ENCODE measurements at regions not wholly inside any gene's neighbourhood (a gene's known extent, or its start where the extent isn't known, plus 50 kb on each side); places are given as distances from the start of the nearest gene placed in this dataset.
"Not testable (repeated sequence)": the region's sequence is repeated elsewhere in the genome, so short reads cannot be mapped to it uniquely, and the experiment has no call there.

DNA sequence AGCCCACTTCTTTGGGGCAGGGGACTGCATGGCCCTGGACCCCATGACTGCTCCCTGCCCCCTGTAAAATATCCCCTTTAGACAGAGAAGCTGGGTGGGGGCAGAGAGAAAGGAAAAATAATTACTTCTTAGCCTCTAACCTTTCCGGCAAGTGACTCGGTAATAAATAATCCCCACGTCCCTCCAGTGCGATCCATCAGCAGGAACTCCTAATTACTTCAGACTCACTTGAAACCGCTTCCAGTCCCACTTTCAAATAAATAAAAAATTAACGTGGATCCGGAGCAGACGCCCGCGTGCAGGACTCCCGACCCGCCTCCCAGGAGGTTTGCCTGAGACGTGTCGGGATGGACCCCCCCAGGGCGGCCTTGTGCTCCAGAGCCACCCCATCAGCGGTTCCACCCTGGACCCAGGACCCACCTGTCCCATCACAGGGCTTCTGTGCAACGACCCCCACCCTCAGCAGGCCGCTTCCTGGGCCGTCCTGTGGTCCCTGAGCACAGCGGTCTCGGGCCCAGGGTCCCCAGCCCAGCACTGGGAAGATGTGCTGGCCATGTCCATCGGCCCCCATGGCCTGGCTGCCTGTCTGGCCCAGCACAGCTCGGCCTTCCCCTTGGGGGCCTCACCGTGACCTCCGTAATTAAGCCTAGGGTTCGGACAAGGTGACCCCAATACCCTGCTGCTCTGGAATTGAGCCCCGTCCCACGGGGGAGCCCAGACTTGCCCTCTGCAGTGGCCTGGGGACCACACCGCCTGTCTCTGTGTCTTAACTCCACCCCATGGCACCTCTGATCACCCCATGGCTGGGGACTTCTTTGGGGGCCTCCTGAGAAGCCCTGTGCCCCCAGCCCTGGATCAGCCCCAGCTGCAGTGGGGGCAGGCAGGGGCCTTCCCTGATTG is 108.0 kb downstream of the UNCX start:
- DNase-seq, result no peak

DNA sequence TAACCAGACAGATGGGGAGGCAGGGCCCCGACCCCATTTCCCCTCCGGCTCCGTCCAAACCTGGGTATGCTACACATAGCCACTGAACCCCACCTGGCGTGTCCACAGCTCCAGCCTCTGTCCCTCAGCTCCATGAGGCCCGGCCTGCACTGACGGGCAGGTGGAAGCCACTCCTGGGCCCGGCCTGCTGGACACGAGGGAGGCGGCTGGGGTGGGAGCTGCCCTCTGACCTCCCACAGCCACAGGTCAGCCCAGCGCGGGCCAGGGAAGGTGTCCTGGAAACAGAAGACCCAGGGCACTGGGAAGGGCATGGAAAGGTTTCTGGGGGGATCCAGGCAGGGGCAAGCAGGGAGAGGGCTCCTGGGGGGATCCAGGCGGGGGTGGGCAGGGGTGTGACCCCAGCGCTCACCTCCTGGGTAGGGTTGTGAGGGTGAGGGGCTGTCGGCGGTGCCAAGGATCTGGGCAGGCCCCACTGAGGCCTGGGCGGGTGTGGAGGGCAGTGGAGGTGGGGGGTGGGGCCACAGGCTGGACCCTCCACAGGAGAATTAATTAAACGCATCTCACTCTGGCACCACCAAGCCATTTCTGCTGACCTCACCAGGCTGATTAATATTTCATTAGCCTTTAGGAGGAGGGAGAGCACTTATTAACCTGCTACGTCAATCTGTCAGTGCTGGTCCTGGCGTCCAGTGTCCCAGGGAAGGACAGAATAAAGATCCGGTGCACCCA is 108.9 kb downstream of the UNCX start:
- no peak for DNase-seq

DNA sequence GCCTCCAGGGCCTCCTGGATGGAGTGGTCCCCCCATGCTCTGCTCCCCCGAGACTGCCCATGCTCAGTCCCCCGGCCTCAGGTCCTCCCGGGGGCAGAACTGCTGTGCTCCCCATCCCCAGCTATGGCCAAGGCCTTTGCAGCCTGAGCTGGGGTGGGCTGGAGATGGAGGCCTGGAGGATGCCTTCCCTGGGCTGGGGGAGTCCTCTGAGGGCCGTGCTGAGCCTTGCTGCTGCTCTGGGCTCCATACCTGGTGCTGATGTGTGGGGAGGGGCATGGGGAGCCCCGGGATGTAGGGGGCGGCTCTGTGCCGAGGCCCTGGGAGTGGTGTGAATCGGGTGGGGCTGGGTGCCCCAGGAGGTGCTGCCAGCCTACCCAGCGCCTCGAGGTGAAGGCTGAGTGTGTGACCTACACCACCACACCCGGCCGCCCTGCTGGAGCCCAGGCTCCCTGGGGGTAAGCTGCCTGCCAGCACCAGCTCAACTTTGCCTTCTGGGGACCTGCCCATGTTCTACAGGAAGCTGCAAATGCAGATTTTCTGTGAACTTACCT is 109.5 kb downstream of the UNCX start:
- no peak for DNase-seq

DNA sequence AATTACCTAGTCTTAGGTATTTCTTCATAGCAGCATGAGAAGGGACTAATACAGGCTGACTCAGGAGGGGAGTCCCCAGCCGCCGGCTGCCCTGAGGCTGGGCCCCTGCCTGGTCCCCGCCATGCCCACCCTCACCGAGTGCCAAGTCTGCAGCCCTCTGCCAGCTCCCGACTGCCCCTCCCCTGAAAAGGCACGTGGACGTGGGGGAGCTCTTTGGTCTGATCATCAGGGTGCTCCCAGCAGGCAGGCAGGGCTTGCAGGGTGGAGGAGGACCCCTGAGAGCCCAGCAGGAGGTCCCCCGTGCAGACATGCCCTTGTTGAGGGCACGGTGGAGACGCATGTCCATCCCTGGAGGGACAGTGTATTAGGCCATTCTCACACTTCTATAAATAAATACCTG is 110.9 kb downstream of the UNCX start:
- no peak for DNase-seq

DNA sequence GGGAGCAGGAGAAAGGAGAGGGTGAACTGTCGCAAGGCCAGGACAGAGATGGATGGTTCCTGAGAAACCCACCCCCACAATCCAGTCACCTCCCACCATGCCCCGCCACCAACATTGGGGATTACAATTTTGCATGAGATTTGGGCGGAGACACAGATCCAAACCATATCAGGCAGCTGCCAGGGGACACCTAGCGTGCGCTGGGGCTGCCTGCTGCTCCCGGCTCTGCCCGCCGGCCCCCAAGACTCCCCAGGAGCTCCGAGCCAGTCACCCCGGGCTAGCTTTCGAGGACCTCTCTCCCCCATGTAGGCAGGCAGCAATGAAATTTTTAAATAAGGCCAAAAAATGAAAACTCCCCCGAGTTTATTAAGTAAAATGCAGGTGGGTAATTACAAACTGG is 111.7 kb downstream of the UNCX start:
- DNase-seq, result no peak

DNA sequence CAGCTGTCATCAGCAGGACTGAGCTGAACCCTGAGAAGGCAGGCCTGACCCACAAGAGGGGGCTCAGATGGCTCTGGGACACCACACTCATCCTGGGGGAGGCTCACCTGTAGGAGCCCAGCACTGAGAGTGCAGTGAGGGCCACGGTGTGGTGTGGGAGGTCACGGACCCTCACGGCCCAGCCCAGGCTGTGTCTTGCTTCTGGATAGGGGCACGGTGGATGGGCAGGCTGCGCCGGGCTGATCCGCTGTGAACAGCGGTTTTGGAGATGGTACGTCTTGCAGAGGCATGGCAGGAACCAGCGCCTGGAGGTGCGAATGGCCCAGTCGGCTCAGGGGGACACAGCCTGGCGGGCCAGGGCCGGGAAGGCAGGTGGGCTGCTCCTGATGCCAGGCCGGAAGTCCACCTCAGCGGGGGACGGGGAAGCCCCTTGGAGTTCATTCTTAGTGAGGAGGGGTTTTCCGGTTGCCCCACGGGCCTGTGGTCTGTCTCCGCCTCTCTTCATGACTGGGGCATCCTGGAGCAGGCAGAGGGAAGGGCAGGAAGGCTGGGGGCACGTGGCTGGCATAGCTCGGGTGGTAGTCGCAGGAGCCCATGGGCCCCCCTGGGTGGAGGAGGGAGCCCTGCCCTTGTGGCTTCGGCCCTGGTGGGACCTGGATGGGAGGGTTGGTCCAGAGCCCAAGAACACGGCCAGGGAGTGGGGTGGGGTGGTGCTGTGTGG is 112.5 kb downstream of the UNCX start:
- DNase-seq, result no peak

DNA sequence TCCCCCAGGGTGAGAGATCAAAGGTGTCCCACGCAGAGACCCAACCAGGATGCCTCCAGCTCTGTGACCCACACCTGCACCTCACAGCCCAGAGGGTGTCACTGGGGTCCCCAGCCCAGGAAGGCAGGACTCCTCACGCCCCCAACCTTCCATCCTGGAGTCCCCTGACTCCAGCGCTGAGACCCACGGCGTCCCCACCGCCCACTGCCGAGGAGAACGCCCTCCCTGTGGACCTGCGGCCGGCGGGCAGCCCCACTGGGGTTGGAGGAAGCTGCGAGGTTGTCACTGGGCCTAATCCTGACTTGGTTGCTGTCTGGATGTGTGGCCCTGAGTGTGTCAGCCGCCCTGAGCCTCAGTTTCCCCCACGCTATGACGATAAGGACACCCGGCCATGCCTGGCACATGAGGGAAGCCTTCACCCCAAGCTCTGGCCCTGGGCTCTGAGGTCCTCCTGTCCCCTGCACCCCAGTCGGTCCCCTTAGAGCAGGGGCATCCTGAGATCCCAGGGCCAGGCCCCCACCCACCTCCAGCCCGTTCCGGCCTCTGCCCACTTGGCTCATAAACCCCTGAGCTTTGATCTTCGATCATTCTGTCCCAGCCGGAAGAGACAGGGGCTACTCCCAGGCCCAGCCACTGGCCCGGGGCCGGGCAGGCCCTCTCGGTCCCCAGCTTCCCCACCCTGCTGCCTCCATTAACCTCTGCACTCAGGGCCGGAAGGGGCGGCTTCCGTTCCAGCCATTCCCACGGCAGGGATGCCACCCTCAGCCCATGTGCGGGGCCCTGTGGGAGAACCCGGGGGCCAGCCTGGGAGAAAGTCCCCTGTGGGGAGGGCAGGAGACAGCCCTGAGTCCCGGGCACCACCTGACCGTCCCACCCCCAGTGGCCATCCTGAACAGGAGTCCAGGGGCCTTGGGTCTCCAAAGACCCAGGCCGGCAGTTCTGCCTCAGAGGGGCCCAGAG is 113.2 kb downstream of the MICALL2 start:
- no peak for DNase-seq

DNA sequence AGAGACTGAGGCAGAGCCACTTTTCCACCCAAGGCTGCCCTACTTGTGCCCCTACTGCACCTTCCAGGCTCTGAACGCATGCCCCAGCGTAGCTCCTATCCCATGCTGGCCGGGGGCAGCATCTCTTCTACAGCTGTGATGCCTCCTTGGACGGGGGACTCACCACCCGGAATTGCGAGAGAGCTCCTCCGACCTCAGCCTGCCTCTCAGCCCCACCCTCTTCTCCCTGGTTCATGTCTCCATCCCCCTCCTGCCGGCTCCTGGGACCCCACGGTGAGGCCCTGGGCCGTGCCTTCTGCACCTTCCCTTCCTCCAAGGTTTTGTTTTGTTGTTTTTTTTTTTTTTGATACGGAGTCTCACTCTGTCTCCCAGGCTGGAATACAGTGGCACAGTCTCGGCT is 112.4 kb downstream of the MICALL2 start:
- DNase-seq, result no peak

DNA sequence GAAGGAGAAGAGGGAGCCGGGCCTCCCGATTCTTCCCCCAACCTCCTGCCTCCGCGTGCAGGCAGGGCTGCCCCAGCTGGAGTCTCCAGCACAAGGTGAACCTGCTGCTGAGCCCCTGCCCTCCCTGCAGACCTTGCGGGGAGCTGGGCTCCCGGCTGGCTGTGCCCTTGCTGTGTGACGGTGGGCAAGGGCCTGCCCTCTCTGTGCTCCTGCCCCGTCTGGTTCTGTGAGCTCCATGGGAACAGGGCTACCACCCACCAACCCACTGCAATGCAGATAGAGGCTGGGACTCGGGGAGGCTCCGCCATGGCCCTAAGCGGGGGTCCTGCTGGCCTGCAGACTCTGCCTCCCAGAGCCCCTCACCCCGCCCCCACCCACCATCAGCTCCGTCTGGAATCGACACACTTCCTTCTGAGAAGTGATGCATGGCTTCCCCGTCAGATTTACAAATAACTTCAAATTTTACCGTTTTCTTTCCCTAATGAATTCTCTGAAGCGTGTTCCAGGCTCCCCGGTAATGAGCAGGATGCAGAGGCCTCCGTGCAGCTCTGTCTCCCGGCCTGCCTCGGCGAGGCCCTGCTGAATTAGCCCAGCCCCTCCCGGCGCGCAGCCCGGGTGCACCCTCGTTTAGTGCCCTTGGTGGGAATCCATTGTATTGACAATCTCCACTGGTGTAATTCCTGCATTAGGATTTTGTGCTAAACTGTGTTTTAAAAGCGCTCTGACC is 111.0 kb downstream of the MICALL2 start:
- no peak for DNase-seq

DNA sequence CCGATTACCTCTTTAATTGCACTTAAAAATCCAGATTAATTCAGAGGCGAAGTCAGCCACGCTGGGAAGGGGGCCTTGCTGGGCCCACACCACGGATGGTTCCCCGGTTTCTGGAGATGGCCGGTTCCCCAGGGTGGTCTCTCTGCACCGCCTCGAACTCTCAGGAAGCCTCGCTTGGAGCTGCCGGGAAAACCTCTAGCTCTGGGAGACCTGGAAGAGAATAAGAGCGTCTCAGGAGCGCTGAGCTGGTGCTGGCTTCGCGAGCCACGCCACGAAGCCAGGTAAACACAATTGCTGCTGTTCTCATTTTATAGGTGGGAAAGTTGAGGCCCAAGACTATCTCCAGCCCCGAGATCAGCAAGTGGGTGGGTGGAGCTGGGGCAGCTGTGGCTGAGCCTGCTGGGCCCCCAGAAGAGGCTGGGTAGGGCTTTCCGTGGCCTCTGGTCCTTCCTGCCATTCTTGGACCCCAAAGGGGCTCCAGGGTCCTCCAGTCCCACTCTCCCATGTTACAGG is 110.4 kb downstream of the MICALL2 start:
- DNase-seq, result no peak

DNA sequence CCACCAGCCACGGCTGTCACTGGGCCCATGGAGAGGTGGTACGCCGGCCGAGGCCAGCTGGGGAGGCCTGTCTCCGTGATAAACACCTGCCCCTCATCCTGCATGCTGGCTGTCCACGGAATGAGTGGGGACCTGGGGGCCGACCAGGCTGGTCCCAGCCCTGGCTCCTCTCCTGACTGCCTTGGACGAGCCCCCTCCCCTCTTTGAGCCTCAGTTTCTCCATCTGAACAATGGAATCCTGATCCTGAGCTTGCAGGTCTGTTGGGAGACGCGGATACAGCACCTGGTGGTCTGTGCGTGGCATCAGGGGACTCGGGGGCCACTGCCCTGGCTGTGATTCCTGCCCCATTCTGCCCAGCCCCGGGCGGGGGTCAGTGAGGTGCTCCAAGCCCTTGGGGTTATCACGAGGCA is 109.9 kb downstream of the MICALL2 start:
- no peak for DNase-seq

DNA sequence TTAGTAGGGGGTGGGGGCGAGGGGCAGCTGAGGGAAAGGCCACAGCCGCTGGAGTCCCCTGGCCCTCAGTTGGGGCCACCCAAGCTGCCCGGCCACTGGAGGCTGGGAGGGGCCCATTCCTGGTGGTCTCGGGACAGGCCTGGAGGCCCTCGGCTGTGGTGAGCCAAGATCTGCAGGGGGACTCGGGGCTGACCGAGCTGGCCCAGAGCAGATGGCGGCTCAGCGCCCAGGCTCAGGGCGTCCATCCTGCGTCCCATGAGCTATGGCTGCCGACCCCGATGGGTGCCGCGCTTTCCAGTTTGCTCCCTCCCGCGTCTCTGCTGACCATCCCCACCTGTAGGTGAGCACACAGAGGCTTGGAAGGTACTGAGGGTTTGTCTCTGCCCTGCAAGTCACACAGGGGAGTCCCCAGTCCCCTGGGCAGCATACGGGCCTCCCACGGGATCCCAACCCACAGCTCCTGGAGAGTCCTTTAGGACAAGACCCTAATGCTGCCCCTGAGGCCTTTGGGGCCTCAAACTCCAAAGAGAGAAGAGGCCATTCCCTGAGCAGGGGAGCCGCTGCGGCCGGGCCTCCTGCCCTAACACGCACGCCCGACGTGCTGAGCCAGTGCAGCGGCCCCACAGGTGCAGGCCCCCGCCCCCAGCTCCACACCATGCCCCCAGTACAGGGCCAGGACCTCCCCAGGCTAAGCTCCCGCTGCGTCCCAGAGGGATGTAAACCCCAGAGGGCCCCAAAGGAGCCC is 107.2 kb downstream of the MICALL2 start:
- no peak for DNase-seq

DNA sequence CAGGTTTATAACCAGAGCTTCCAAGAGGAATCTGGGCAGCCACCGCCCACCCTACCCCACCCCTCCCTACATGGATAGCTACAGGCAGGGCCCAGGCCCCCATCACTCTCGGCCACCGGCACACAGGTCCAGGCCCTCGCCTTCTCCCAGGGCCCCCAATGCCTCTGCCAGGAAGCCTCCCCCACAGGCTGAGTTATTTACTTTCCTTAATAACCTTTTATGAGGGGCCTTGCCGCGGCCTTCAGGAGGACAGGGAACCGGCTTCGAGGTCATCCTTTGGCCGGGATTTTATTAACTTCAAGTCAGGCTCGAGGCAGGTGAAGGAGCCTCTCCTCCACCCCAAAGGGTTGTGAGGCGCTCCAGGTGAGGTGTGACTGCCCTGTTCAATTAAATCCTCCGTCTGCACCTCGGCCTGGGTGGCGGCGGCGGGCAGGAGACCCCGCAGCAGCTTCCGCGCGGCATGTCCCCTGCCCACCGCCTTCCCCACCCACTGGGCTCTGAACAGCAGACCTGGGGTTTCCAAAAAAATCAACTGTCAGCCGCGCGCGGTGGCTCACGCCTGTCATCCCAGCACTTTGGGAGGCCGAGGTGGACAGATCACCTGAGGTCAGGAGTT is 106.5 kb downstream of the MICALL2 start:
- no peak for DNase-seq

DNA sequence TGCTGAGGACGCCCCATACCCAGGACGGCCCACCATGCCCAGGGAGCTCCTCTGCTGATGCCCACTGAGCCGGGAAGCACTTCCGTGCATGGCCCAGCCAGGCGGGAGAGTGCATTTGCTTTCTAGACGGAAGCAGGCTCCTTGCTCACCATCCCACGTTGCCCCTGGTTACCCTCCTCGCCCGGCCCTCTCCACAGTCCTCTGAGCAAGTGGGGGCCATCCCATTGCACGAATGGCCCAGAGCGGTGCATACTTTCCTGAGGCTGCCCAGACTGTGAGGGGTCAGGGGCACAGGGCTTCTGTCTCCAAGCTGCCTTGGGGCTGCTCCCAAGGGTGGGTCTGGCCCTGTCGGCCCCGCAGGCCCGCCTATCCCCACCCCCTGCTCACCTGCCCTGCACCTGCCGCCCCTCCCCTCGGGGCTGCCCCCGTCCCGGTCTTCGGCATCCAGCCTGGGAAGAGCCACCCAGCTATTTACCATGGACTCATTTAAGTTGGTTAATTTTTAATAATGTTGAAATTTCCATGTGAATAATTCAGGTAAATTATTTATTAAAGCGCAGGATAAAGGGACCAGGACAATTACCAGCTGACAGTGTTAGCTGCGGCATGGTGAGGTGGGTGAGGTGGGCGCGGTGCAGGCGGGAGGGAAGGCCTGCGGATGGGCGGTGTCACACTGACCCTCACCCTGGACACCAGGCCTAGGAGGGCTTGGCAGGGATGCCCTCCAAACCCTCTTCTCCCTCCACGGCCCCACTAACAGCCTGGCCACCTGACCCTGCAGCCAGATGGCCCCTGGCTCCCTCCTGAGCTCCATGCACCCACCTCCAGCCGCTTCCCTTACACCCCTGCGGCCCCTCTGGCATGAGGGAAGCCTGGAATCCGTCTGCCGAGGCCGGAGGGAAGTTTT is 104.4 kb downstream of the MICALL2 start:
- DNase-seq, result no peak

DNA sequence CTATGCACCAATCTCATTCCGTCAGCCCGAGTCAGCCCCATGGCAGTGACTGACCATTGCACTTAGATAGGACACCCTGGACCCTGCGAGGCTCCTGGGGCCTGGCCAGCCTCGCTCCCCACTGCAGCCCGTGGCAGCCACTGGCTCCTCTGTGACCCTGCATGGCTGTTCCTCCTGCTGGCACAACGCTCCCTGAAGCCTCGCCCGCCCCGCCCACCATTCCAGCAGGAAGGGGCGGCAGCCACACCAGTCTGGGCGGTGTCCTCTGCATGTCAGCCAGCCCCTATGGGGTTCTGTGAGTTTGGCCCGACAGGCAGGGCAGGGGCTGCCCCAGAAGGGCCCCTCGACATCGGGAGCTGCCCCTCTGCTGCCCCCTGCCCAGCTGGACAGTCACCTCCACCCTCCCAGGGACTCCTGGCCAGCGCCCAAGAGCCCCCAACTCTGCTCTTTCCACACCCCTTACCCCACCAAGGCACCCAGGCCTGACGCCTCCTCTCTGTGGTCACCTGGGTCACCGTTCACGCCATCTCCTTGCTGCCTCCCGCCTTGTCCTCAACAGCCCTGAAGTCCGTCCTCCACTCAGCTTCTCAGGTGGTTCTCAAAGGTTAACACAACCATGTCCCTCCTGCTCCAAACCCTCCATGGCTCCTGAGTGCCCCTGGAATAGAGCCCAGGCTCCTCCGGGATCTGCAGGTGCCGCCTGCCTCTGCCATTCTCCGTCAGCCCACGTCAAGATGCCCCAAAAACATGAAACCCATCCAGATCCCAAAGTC is 103.5 kb downstream of the MICALL2 start:
- DNase-seq, result no peak

DNA sequence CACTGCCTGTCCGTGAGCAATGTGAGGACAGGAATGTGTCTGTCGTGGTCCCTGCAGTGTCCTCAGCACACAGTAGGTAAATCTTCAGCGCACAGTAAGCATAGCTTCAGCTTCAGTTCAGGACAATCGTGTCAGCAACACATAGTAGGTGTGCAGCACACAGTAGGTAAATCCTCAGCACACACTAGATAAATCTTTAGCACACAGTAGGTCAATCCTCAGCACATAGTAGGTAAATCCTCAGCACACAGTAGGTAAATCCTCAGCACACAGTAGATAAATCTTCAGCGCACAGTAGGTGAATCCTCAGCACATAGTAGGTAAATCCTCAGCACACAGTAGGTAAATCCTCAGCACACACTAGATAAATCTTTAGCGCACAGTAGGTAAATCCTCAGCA is 102.4 kb downstream of the MICALL2 start:
- DNase-seq, result not testable (repeated sequence)

DNA sequence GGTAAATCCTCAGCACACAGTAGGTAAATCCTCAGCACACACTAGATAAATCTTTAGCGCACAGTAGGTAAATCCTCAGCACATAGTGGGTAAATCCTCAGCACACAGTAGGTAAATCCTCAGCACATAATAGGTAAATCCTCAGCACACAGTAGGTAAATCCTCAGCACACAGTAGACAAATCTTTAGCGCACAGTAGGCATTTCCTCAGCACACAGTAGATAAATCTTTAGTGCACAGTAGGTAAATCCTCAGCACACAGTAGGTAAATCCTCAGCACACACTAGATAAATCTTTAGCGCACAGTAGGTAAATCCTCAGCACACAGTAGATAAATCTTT is 102.0 kb downstream of the MICALL2 start:
- DNase-seq, result not testable (repeated sequence)

Data from anterior cingulate cortex (tissue), 58 donors.